IMR-90 (cell line): ENCODE measurements at regions not wholly inside any gene's neighbourhood (a gene's known extent, or its start where the extent isn't known, plus 50 kb on each side); places are given as distances from the start of the nearest gene placed in this dataset.
"Not testable (repeated sequence)": the region's sequence is repeated elsewhere in the genome, so short reads cannot be mapped to it uniquely, and the experiment has no call there.

Source experiments
- ATAC-seq: fragments of 200-7000 bp; cut with Tn5 transposase; 2 replicates; pipeline ENCODE4 v1.9.1; 2020; ENCODE audit warnings: low read depth, mild to moderate bottlenecking, moderate library complexity
- BruUV-seq: library from RNA; stranded (reverse); fragments of 400-500 nt; replicated peaks from 2 replicates; lab custom pipeline; 2021; lab: Mats Ljungman, UMichigan
- CTCF ChIA-PET: fragments of 300-600 bp; formaldehyde crosslinking; extraction: SDS; loops from one replicate; lab custom pipeline; 2021; ENCODE audit warnings: antibody characterized with exemption; lab: Yijun Ruan, JAX
- POLR2A ChIA-PET: fragments of 300-600 bp; sonication (Branson Sonifier 250); formaldehyde crosslinking; loops from one replicate; lab custom pipeline; 2022; ENCODE audit warnings: antibody characterized with exemption; ENCODE audit not compliant: unreplicated experiment; lab: Charles Lee
- DNase-seq: peaks from one replicate; pipeline ENCODE4 v3.0.0; 2013
- H2AFZ ChIP-seq: replicated peaks from 2 replicates; pipeline ENCODE3; 2013; ENCODE audit warnings: low read length, mild to moderate bottlenecking; ENCODE audit not compliant: poor library complexity
- H2AK5ac ChIP-seq: 2 replicates; pipeline ENCODE4 v1.6.1; 2013; ENCODE audit warnings: low read depth, low read length, inconsistent platforms
- H2AK9ac ChIP-seq: replicated peaks from 2 replicates; pipeline ENCODE3; 2013; ENCODE audit warnings: mild to moderate bottlenecking, low read depth, low read length, moderate library complexity; ENCODE audit not compliant: poor library complexity
- H2BK120ac ChIP-seq: 2 replicates; pipeline ENCODE4 v1.6.1; 2013; ENCODE audit warnings: low read depth, low read length, inconsistent platforms
- H2BK15ac ChIP-seq: 3 replicates; pipeline ENCODE4 v1.6.1; 2013; ENCODE audit warnings: low read depth, low read length, inconsistent platforms
- H2BK20ac ChIP-seq: 2 replicates; pipeline ENCODE4 v1.6.1; 2013; ENCODE audit warnings: low read depth, mild to moderate bottlenecking, inconsistent platforms, low read length, moderate library complexity
- H2BK5ac ChIP-seq: 2 replicates; pipeline ENCODE4 v1.6.1; 2013; ENCODE audit warnings: mild to moderate bottlenecking, low read depth, low read length, inconsistent platforms; ENCODE audit not compliant: poor library complexity, severe bottlenecking
- H3K14ac ChIP-seq: replicated peaks from 2 replicates; pipeline ENCODE4 v1.6.1; 2013; ENCODE audit warnings: low read depth, low read length, inconsistent platforms
- H3K18ac ChIP-seq: 2 replicates; pipeline ENCODE4 v1.6.1; 2013; ENCODE audit warnings: low read depth, low read length, control low read depth
- H3K23ac ChIP-seq: 2 replicates; pipeline ENCODE4 v1.6.1; 2013; ENCODE audit warnings: low read depth, low read length, inconsistent platforms
- H3K27ac ChIP-seq: 2 replicates; pipeline ENCODE4 v1.5.1; 2013; ENCODE audit warnings: mild to moderate bottlenecking, control low read depth, low read length; ENCODE audit not compliant: insufficient read depth
- H3K27me3 ChIP-seq: 2 replicates; pipeline ENCODE4 v1.6.1; 2013; ENCODE audit warnings: low read length; ENCODE audit not compliant: control insufficient read depth, insufficient read depth
- H3K36me3 ChIP-seq: 2 replicates; pipeline ENCODE4 v1.6.1; 2013; ENCODE audit warnings: low read length, mixed read lengths; ENCODE audit not compliant: control insufficient read depth, insufficient read depth
- H3K4ac ChIP-seq: 2 replicates; pipeline ENCODE4 v1.6.1; 2013; ENCODE audit warnings: low read depth, low read length, inconsistent platforms
- H3K4me1 ChIP-seq: 2 replicates; pipeline ENCODE4 v1.6.1; 2013; ENCODE audit warnings: low read length, mixed read lengths; ENCODE audit not compliant: control insufficient read depth, insufficient read depth
- H3K4me2 ChIP-seq: 2 replicates; pipeline ENCODE4 v1.6.1; 2013; ENCODE audit warnings: low read depth, mild to moderate bottlenecking, control low read depth, low read length, moderate library complexity
- H3K4me3 ChIP-seq: 2 replicates; pipeline ENCODE4 v1.5.1; 2013; ENCODE audit warnings: low read depth, mild to moderate bottlenecking, control low read depth, low read length, moderate library complexity; ENCODE audit not compliant: insufficient read depth
- H3K56ac ChIP-seq: 2 replicates; pipeline ENCODE4 v1.6.1; 2013; ENCODE audit warnings: low read length, inconsistent platforms; ENCODE audit not compliant: insufficient read depth; ENCODE audit errors: extremely low read depth
- H3K79me1 ChIP-seq, 2 experiments: 2 replicates each; pipeline ENCODE4 v1.6.1; 2013; ENCODE audit warnings: low read length in 2 of 2, inconsistent platforms in 1 of 2, low read depth in 1 of 2
- H3K9ac ChIP-seq: 2 replicates; pipeline ENCODE4 v1.6.1; 2013; ENCODE audit warnings: low read depth, low read length, control low read depth
- H3K9me1 ChIP-seq: 2 replicates; pipeline ENCODE4 v1.6.1; 2013; ENCODE audit warnings: low read length, inconsistent platforms; ENCODE audit not compliant: insufficient read depth
- H3K9me3 ChIP-seq: 2 replicates; pipeline ENCODE4 v1.6.1; 2013; ENCODE audit warnings: low read length; ENCODE audit not compliant: control insufficient read depth, insufficient read depth
- H4K20me1 ChIP-seq: 2 replicates; pipeline ENCODE4 v1.6.1; 2013; ENCODE audit warnings: low read length, inconsistent platforms; ENCODE audit not compliant: insufficient read depth
- H4K5ac ChIP-seq: 2 replicates; pipeline ENCODE4 v1.6.1; 2013; ENCODE audit warnings: mild to moderate bottlenecking, low read depth, low read length, control low read depth
- H4K8ac ChIP-seq, 2 experiments: 2 replicates each; pipeline ENCODE4 v1.6.1; 2013; ENCODE audit warnings: low read depth in 2 of 2, low read length in 2 of 2, control low read depth in 1 of 2, inconsistent platforms in 1 of 2
- H4K91ac ChIP-seq: 2 replicates; pipeline ENCODE4 v1.6.1; 2013; ENCODE audit warnings: low read depth, low read length, inconsistent platforms; ENCODE audit not compliant: insufficient read depth
- MXI1 ChIP-seq: IDR thresholded peaks from 2 replicates; pipeline ENCODE4 v1.6.1; 2012; ENCODE audit warnings: low read depth, mild to moderate bottlenecking, low read length, moderate library complexity, borderline replicate concordance
- NFE2L2 ChIP-seq: fragments of 150-350 bp; IDR thresholded peaks from 2 replicates; pipeline ENCODE4 v1.6.1; 2016; ENCODE audit warnings: low read depth, mild to moderate bottlenecking, low read length
- RFX5 ChIP-seq: IDR thresholded peaks from 2 replicates; pipeline ENCODE4 v1.8.0; 2012; ENCODE audit warnings: low read depth, mild to moderate bottlenecking, low read length, moderate library complexity
- WGBS, 2 experiments: methylation state at CpG; one replicate each; pipeline versions ENCODE4 v1.1.5 to v1.1.7; 2013; ENCODE audit warnings: missing lambda C conversion rate in 2 of 2; ENCODE audit not compliant: insufficient read length in 1 of 2; ENCODE audit errors: extremely low coverage in 2 of 2; 5-methylcytosine and 5-hydroxymethylcytosine counted together
- dilution Hi-C: fragments of 300-500 bp; cut with HindIII; formaldehyde crosslinking; loops from one replicate; pipeline ENCODE4 v1.14.3; 2018; ENCODE audit warnings: low sequenced_read_pairs; ENCODE audit not compliant: unreplicated experiment
- in situ Hi-C: fragments of 300-500 bp; cut with MboI; formaldehyde crosslinking; loops from 3 replicates; pipeline ENCODE4 v1.14.3; 2019; ENCODE audit warnings: low sequenced_read_pairs, inconsistent platforms, mixed read lengths
- intact Hi-C: fragments of 100-400 bp; cut with micrococcal nuclease; formaldehyde crosslinking; loops from 2 replicates; pipeline ENCODE4 v1.10.0; 2022
- TF ChIP-seq, protein P1 (sequence below): fragments of 150-350 bp; IDR thresholded peaks from 2 replicates; pipeline ENCODE4 v1.6.1; 2017; ENCODE audit warnings: mild to moderate bottlenecking, antibody characterized with exemption, low read length, low read depth

DNA sequence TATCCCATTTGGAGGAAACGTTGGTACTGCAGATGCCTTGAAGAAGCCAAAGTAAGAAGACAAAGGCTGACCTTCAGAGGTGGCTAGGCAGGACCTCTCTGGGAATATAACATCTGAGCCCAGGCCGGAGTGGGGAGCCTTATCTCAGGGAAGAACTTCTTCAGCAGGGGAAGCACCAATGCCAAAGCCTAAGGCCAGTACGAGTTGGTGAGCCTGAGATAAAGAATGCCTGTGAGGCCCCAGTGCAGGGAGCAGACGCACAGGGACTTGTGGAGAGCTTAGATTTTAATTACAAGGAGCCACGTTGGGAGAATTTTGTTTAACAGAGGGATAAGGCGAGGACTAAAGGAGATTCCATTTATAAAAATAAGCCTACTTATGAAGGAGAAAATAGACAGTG, 468.8 kb upstream of the RUNX1 start:
- Histone ChIP-seq H2BK120ac (no peak overlapping the region), H3K4ac (no peak overlapping the region), H3K9me1 (no peaks in the 10 kb centered on the region), H2BK5ac (no peak overlapping the region), H4K20me1 (no peaks in the 10 kb centered on the region), H3K9me3 (no peaks in the 10 kb centered on the region), H4K5ac (no peak overlapping the region), H4K91ac (no peak overlapping the region), H3K56ac (no peak overlapping the region), H3K14ac (no peak overlapping the region), H2AFZ (no peak overlapping the region), H3K4me3 (no peak overlapping the region), H3K27ac (no peak overlapping the region), H3K27me3 (no peaks in the 10 kb centered on the region), H2BK15ac (no peak overlapping the region), H3K9ac (no peak overlapping the region), H3K4me1 (no peaks in the 10 kb centered on the region), H3K18ac (no peak overlapping the region), H3K36me3 (no peaks in the 10 kb centered on the region), H2AK9ac (no peak overlapping the region), H2AK5ac (no peak overlapping the region), H3K4me2 (no peak overlapping the region), H3K23ac (no peak overlapping the region), H4K8ac (no peak overlapping the region), H3K79me1 (no peaks in the 10 kb centered on the region), H2BK20ac (no peak overlapping the region)
- no peak for ATAC-seq
- DNase-seq = no peak
- 60% methylated on average over 2 of the region's 6 CpGs; no CpG with 5 or more reads in 1 of the 2 experiments for WGBS, 2 experiments
- CTCF ChIA-PET = no interaction called here
- intact Hi-C loops (loop anchor here (10.0 kb wide), 1 partner anchor 57 kb away; no protein-coding TSS in a partner anchor), in situ Hi-C loops (no loop called here), dilution Hi-C loops (no loop called here)
- TF ChIP-seq NFE2L2 = no peak
- TF ChIP-seq MXI1 = no peak
- TF ChIP-seq, protein P1, sequence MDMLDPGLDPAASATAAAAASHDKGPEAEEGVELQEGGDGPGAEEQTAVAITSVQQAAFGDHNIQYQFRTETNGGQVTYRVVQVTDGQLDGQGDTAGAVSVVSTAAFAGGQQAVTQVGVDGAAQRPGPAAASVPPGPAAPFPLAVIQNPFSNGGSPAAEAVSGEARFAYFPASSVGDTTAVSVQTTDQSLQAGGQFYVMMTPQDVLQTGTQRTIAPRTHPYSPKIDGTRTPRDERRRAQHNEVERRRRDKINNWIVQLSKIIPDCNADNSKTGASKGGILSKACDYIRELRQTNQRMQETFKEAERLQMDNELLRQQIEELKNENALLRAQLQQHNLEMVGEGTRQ = no peak
- TF ChIP-seq RFX5 = no peak
- no TSS peak for BruUV-seq
- POLR2A ChIA-PET = no interaction called here

DNA sequence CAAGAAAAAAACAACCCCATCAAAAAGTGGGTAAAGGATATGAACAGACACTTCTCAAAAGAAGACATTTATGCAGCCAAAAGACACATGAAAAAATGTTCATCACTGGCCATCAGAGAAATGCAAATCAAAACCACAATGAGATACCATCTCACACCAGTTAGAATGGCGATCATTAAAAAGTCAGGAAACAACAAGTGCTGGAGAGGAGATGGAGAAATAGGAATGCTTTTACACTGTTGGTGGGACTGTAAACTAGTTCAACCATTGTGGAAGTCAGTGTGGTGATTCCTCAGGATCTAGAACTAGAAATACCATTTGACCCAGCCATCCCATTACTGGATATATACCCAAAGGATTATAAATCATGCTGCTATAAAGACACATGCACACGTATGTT, 467.2 kb upstream of the RUNX1 start:
- H2AK9ac ChIP-seq, H3K56ac ChIP-seq, H2AK5ac ChIP-seq, H2BK15ac ChIP-seq, H3K4me1 ChIP-seq, BruUV-seq, H3K27me3 ChIP-seq, H3K9me3 ChIP-seq, POLR2A ChIA-PET, dilution Hi-C loops, DNase-seq, H3K4me2 ChIP-seq, H2BK20ac ChIP-seq, in situ Hi-C loops, H3K79me1 ChIP-seq, H3K36me3 ChIP-seq, H3K9ac ChIP-seq, H3K18ac ChIP-seq, H4K8ac ChIP-seq, H4K20me1 ChIP-seq, H3K9me1 ChIP-seq, H3K14ac ChIP-seq, CTCF ChIA-PET, H2BK5ac ChIP-seq, ATAC-seq, H2BK120ac ChIP-seq, H4K5ac ChIP-seq, H3K27ac ChIP-seq, H3K23ac ChIP-seq, H3K4ac ChIP-seq, H4K91ac ChIP-seq, H2AFZ ChIP-seq, H3K4me3 ChIP-seq: not testable (repeated sequence)
- WGBS, 2 experiments = no CpG with 5 or more reads among the region's 2 CpGs
- intact Hi-C loops = loop anchor here (10.0 kb wide), 1 partner anchor 59 kb away; no protein-coding TSS in a partner anchor
